HepG2 (cell line): ENCODE measurements at regions not wholly inside any gene's neighbourhood (a gene's known extent, or its start where the extent isn't known, plus 50 kb on each side); places are given as distances from the start of the nearest gene placed in this dataset.

ENCODE experiments used
- ATAC-seq: fragments of 200-7000 bp; cut with Tn5 transposase; 3 replicates; pipeline ENCODE4 v1.9.1; 2020; ENCODE audit warnings: mild to moderate bottlenecking, moderate library complexity
- BruUV-seq: library from RNA; stranded (reverse); fragments of 400-500 nt; replicated peaks from 2 replicates; lab custom pipeline; 2021; lab: Mats Ljungman, UMichigan
- CTCF ChIA-PET: fragments of 300-600 bp; formaldehyde crosslinking; extraction: SDS; loops from one replicate; lab custom pipeline; 2021; ENCODE audit warnings: low total read pairs, inconsistent platforms, low intra/inter-chr PET ratio; lab: Yijun Ruan, JAX
- POLR2A ChIA-PET: fragments of 350-600 bp; sonication (Branson Sonifier 250); formaldehyde crosslinking; loops from one replicate; lab custom pipeline; 2020; ENCODE audit warnings: antibody characterized with exemption, inconsistent platforms; lab: Yijun Ruan, JAX
- DNase-seq: peaks from one replicate; pipeline ENCODE4 v3.0.0-alpha.2; 2015; ENCODE audit warnings: low spot score
- FAIRE-seq: peaks from 3 replicates; lab custom pipeline; 2011; peaks lifted over from hg19 to GRCh38; lab: Jason Lieb, UNC
- H2AFZ ChIP-seq: one replicate; pipeline ENCODE4 v1.6.1; 2011; ENCODE audit warnings: low read length, inconsistent platforms
- H3K27ac ChIP-seq: fragments of 300-600 bp; 3 replicates; pipeline ENCODE4 v1.8.0; 2011; ENCODE audit warnings: mixed run types, mild to moderate bottlenecking, mixed read lengths, low read length, inconsistent platforms; ENCODE audit not compliant: insufficient read depth; ENCODE audit errors: extremely low read length
- H3K27me3 ChIP-seq, 2 experiments: fragments of 200-600 bp in 1 of 2; 2 replicates in 1 of 2; 3 replicates in 1 of 2; pipeline versions ENCODE4 v1.6.0 to v1.8.0; 2011; ENCODE audit warnings: low read length in 2 of 2, mild to moderate bottlenecking in 2 of 2, moderate library complexity in 2 of 2, inconsistent platforms in 1 of 2; ENCODE audit not compliant: insufficient read depth in 2 of 2, control insufficient read depth in 1 of 2
- H3K36me3 ChIP-seq, 2 experiments: fragments of 200-600 bp in 1 of 2; replicated peaks in 1 of 2; 2 replicates in 1 of 2; 3 replicates in 1 of 2; pipeline versions ENCODE4 v1.5.1 to v1.8.0; 2011; ENCODE audit warnings: low read length in 2 of 2, inconsistent platforms in 1 of 2; ENCODE audit not compliant: insufficient read depth in 2 of 2, control insufficient read depth in 1 of 2
- H3K4me1 ChIP-seq: 2 replicates; pipeline ENCODE4 v1.5.1; 2012; ENCODE audit warnings: low read length, inconsistent platforms; ENCODE audit not compliant: insufficient read depth
- H3K4me2 ChIP-seq: 2 replicates; pipeline ENCODE4 v1.6.0; 2011; ENCODE audit warnings: low read depth, low read length, inconsistent platforms
- H3K4me3 ChIP-seq, 3 experiments: fragments of 200-600 bp in 1 of 3; sonication (generic), shearing (Covaris generic) in 1 of 3; replicated peaks in 1 of 3; 2 replicates each; pipeline ENCODE4 v1.5.1; 2011 to 2016; ENCODE audit warnings: low read length in 3 of 3, inconsistent platforms in 2 of 3, low read depth in 2 of 3, mild to moderate bottlenecking in 2 of 3, control low read depth in 1 of 3, mixed read lengths in 1 of 3; ENCODE audit not compliant: insufficient read depth in 1 of 3
- H3K79me2 ChIP-seq: one replicate; pipeline ENCODE4 v1.6.1; 2011; ENCODE audit warnings: low read length, inconsistent platforms; ENCODE audit not compliant: insufficient read depth
- H3K9ac ChIP-seq: 2 replicates; pipeline ENCODE4 v1.6.0; 2011; ENCODE audit warnings: mild to moderate bottlenecking, low read depth, low read length, inconsistent platforms; ENCODE audit not compliant: insufficient read depth
- H3K9me3 ChIP-seq: 2 replicates; pipeline ENCODE4 v1.5.1; 2012; ENCODE audit warnings: mild to moderate bottlenecking, low read length
- H4K20me1 ChIP-seq: 2 replicates; pipeline ENCODE4 v1.6.0; 2011; ENCODE audit warnings: inconsistent platforms, mild to moderate bottlenecking, low read length, moderate library complexity; ENCODE audit not compliant: insufficient read depth
- ISX ChIP-seq: sonication (generic); formaldehyde crosslinking; conservative IDR thresholded peaks from 2 replicates; pipeline ENCODE4 v1.5.0; 2020; ENCODE audit warnings: missing genetic modification reagents
- JARID2 ChIP-seq: sonication (generic); formaldehyde crosslinking; IDR thresholded peaks from 2 replicates; pipeline ENCODE4 v1.8.1; 2023; ENCODE audit warnings: missing genetic modification reagents, inconsistent platforms; ENCODE audit not compliant: insufficient replicate concordance
- MTA3 ChIP-seq: sonication (generic); formaldehyde crosslinking; IDR thresholded peaks from 2 replicates; pipeline ENCODE4 v1.4.0; 2020; ENCODE audit warnings: missing genetic modification reagents
- RBM22 ChIP-seq: fragments of 200-400 bp; formaldehyde crosslinking; optimal IDR thresholded peaks from 2 replicates; pipeline ENCODE3; 2017; ENCODE audit warnings: mild to moderate bottlenecking, low read length, moderate library complexity
- TBX3 ChIP-seq: fragments of 450-650 bp; IDR thresholded peaks from 2 replicates; pipeline ENCODE4 v1.6.1; 2017; ENCODE audit warnings: antibody characterized with exemption, mild to moderate bottlenecking, inconsistent platforms, borderline replicate concordance
- ZNF335 ChIP-seq: sonication (generic); formaldehyde crosslinking; IDR thresholded peaks from 2 replicates; pipeline ENCODE4 v1.4.0; 2020; ENCODE audit warnings: missing genetic modification reagents
- WGBS: methylation state at CpG from one replicate; pipeline ENCODE4 v1.1.6; 2017; ENCODE audit warnings: low lambda C conversion rate; 5-methylcytosine and 5-hydroxymethylcytosine counted together
- in situ Hi-C: cut with HindIII; loops from 2 replicates; pipeline ENCODE4 v1.10.0; 2017; ENCODE audit warnings: low pct_unique_long_range_greater_than_20kb; ENCODE audit not compliant: extremely low pct_ligation_motif_present
- intact Hi-C: fragments of 100-400 bp; cut with micrococcal nuclease; formaldehyde crosslinking; loops from one replicate; pipeline ENCODE4 v1.10.0; 2022; ENCODE audit not compliant: unreplicated experiment
- TF ChIP-seq, protein P1 (sequence below): sonication (generic); formaldehyde crosslinking; IDR thresholded peaks from 2 replicates; pipeline ENCODE4 v1.4.0; 2020; ENCODE audit warnings: missing genetic modification reagents
- TF ChIP-seq, protein P2 (sequence below): sonication (generic); formaldehyde crosslinking; IDR thresholded peaks from 2 replicates; pipeline ENCODE4 v1.8.1; 2023; ENCODE audit warnings: mild to moderate bottlenecking, moderate library complexity, missing genetic modification reagents
- TF ChIP-seq, protein P3 (sequence below): IDR thresholded peaks from 2 replicates; pipeline ENCODE4 v1.6.1; 2016; ENCODE audit warnings: control low read depth
- TF ChIP-seq, protein P4 (sequence below): sonication (generic); formaldehyde crosslinking; IDR thresholded peaks from 2 replicates; pipeline ENCODE4 v1.5.0; 2020; ENCODE audit warnings: mild to moderate bottlenecking, missing genetic modification reagents
- TF ChIP-seq, protein P5 (sequence below): sonication (generic); formaldehyde crosslinking; IDR thresholded peaks from 2 replicates; pipeline ENCODE4 v1.4.0; 2020; ENCODE audit warnings: missing genetic modification reagents, borderline replicate concordance
- TF ChIP-seq, protein P6 (sequence below): sonication (generic); formaldehyde crosslinking; IDR thresholded peaks from 2 replicates; pipeline ENCODE4 v1.8.1; 2023; ENCODE audit warnings: mild to moderate bottlenecking, missing genetic modification reagents, borderline replicate concordance

DNA sequence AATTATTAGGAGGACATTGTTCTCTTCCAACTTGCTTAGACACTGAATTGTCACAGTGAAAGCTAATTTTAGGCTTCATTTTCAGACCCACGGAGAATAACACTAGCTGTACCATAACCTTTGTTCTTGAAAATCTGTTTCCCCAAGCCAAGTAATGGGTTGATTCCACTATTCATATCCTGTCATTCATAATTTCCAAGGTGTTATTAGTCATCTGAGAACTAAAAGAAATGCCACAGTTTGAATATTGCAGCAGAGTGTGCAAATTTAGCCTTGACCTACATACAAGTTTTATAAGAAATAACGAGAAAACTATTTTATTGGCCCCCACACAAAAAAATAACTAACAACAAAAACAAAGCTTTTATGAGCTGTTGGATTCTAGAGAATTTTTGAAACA lies 148.5 kb upstream of the TYRP1 start:
- Histone ChIP-seq H3K4me3 (no peak overlapping the region), H3K4me1 (no peaks in the 10 kb centered on the region), H3K27me3 (no peaks in the 10 kb centered on the region), H3K9ac (no peak overlapping the region), H2AFZ (no peak overlapping the region), H3K27ac (no peak overlapping the region), H4K20me1 (no peaks in the 10 kb centered on the region), H3K36me3 (no peaks in the 10 kb centered on the region), H3K4me2 (no peak overlapping the region)
- CTCF ChIA-PET, result no interaction called here
- no peak for FAIRE-seq
- no peak for DNase-seq
- 0% methylated on average over 2 of the region's 2 CpGs for WGBS
- TF ChIP-seq RBM22, result no peak
- no peak for TF ChIP-seq JARID2 (CRISPR knock-in tag)
- TF ChIP-seq, protein P1, sequence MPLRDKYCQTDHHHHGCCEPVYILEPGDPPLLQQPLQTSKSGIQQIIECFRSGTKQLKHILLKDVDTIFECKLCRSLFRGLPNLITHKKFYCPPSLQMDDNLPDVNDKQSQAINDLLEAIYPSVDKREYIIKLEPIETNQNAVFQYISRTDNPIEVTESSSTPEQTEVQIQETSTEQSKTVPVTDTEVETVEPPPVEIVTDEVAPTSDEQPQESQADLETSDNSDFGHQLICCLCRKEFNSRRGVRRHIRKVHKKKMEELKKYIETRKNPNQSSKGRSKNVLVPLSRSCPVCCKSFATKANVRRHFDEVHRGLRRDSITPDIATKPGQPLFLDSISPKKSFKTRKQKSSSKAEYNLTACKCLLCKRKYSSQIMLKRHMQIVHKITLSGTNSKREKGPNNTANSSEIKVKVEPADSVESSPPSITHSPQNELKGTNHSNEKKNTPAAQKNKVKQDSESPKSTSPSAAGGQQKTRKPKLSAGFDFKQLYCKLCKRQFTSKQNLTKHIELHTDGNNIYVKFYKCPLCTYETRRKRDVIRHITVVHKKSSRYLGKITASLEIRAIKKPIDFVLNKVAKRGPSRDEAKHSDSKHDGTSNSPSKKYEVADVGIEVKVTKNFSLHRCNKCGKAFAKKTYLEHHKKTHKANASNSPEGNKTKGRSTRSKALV (CRISPR knock-in tag), result no peak
- no peak for TF ChIP-seq ISX (CRISPR knock-in tag)
- TF ChIP-seq, protein P2, sequence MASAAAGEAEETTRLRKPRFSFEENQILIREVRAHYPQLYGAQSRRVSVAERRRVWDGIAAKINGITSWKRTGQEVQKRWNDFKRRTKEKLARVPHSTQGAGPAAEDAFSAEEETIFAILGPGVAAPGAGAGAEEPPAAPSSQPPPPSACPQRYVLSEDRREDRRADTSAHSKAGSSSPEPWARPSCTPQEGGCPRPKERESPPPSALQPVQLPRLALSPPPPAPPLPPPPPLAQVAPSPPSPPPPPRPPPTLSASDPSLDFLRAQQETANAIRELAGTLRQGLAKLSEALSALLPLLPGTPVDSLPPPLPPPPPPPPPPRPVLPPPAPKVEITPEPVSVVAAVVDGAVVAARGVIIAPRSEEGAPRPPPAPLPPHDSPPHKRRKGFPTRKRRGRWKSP (CRISPR knock-in tag), result no peak
- TF ChIP-seq, protein P3, sequence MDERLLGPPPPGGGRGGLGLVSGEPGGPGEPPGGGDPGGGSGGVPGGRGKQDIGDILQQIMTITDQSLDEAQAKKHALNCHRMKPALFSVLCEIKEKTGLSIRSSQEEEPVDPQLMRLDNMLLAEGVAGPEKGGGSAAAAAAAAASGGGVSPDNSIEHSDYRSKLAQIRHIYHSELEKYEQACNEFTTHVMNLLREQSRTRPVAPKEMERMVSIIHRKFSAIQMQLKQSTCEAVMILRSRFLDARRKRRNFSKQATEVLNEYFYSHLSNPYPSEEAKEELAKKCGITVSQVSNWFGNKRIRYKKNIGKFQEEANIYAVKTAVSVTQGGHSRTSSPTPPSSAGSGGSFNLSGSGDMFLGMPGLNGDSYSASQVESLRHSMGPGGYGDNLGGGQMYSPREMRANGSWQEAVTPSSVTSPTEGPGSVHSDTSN (CRISPR knock-in tag), result no peak
- TF ChIP-seq, protein P4, sequence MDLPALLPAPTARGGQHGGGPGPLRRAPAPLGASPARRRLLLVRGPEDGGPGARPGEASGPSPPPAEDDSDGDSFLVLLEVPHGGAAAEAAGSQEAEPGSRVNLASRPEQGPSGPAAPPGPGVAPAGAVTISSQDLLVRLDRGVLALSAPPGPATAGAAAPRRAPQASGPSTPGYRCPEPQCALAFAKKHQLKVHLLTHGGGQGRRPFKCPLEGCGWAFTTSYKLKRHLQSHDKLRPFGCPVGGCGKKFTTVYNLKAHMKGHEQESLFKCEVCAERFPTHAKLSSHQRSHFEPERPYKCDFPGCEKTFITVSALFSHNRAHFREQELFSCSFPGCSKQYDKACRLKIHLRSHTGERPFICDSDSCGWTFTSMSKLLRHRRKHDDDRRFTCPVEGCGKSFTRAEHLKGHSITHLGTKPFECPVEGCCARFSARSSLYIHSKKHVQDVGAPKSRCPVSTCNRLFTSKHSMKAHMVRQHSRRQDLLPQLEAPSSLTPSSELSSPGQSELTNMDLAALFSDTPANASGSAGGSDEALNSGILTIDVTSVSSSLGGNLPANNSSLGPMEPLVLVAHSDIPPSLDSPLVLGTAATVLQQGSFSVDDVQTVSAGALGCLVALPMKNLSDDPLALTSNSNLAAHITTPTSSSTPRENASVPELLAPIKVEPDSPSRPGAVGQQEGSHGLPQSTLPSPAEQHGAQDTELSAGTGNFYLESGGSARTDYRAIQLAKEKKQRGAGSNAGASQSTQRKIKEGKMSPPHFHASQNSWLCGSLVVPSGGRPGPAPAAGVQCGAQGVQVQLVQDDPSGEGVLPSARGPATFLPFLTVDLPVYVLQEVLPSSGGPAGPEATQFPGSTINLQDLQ (CRISPR knock-in tag), result no peak
- no peak for TF ChIP-seq MTA3 (CRISPR knock-in tag)
- no peak for TF ChIP-seq ZNF335 (CRISPR knock-in tag)
- TF ChIP-seq, protein P5, sequence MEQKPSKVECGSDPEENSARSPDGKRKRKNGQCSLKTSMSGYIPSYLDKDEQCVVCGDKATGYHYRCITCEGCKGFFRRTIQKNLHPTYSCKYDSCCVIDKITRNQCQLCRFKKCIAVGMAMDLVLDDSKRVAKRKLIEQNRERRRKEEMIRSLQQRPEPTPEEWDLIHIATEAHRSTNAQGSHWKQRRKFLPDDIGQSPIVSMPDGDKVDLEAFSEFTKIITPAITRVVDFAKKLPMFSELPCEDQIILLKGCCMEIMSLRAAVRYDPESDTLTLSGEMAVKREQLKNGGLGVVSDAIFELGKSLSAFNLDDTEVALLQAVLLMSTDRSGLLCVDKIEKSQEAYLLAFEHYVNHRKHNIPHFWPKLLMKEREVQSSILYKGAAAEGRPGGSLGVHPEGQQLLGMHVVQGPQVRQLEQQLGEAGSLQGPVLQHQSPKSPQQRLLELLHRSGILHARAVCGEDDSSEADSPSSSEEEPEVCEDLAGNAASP (CRISPR knock-in tag), result no peak
- no peak for TF ChIP-seq TBX3
- TF ChIP-seq, protein P6, sequence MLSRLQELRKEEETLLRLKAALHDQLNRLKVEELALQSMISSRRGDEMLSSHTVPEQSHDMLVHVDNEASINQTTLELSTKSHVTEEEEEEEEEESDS (CRISPR knock-in tag), result no peak
- TF ChIP-seq, all 625 proteins: peak for 0
- in situ Hi-C loops (no loop called here), intact Hi-C loops (no loop called here)
- ATAC-seq, result no peak
- Histone ChIP-seq H3K79me2 (no peaks in the 10 kb centered on the region), H3K9me3 (no peaks in the 10 kb centered on the region)
- POLR2A ChIA-PET, result no interaction called here
- no TSS peak for BruUV-seq
